Right ventricle myocardium inferior (tissue), 1 donor: ENCODE measurements at regions not wholly inside any gene's neighbourhood (a gene's known extent, or its start where the extent isn't known, plus 50 kb on each side); places are given as distances from the start of the nearest gene placed in this dataset.

Experiments used
- ATAC-seq: fragments of 200-7000 bp; cut with Tn5 transposase; one replicate; pipeline ENCODE4 v1.9.1; 2020; ENCODE audit warnings: mild to moderate bottlenecking, moderate library complexity
- DNase-seq: peaks from one replicate; pipeline ENCODE4 v3.0.0; 2021; ENCODE audit errors: missing footprints
- intact Hi-C: fragments of 100-400 bp; cut with DNase I; formaldehyde crosslinking; loops from one replicate; pipeline ENCODE4 v1.11.0; 2022
- donor health status: DM: no; HTN: yes; CAD: no; lungs with severe emphysema.

DNA sequence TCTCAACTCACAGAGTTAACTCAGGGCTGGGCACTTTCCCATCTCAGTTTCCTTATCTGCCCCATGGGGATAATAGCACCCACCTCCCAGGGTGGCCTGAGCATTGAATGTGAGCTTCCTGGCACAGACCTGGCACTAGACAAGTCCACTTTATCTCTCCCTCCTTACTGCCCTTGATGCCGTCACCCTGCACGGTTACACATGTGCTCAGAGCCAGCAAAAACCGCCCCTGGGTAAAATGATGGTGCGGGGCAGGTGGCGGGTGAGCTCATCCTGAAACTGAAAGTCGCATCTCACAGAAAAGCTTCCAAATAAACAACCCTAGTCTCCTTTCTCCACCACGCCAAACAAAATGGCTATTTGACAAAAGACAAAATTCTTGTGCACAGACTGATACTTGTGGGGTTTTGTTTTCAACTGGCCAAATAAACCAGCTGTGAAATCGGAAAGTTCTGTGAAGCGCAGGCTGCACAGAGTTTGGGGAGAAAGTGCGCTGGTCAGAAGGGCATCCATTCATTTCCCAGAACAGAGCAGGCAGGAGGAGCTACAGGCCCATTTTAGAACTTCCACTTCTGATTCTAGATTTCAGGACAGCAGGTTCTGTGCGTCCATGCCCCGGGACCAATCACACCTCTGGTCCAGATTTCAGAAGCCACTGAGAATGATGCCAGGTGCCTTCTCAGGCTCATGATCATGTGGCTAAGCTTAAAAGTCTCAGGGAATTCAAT, 138.1 kb downstream of the SHANK2 start:
- ATAC-seq (no peak), DNase-seq (no peak)

DNA sequence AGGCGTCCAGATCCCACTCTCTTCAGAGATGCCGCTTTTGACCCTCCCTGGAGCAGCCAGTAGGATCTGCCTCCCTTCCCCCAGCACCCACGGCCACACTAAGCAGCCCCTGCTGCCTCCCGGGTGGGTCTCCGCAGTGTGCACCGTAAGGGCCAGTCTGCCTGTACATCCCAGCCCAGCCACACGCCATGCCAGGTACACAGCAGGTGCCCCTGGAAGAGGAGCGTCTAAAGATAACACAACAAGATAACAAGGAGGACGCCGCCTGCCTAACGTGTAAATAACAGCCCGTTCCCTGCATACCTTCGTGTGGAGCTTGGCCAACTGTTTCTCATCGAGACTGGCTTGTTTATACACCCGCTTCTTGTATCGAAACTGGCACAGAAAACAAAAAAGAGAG, 139.4 kb downstream of the SHANK2 start:
- intact Hi-C loops: no loop called here
- ATAC-seq: no peak
- DNase-seq: no peak

More for the DNA sequence above, 138.1 kb downstream of the SHANK2 start:
- intact Hi-C loops: no loop called here

DNA sequence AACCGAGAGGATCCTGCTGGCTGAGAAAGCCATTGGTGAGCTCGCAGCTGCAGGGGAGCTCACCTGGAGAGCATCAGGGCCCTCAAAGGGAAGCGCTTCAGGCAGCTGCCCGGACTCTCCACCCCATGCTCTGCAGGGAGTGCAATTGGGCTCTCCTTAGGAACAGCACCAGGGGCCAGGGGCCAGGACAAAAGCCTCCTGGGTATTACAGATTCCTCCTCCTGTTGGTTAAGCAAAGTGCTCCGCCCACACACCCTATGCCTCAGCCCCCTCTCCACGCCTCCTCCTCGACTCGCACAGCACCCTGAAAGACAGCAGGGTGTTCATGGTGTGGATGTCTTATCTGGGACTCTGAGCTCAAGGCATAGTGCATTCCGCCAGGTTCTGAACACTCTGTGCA, 139.9 kb downstream of the SHANK2 start:
- ATAC-seq (no peak), DNase-seq (no peak)
- intact Hi-C loops: no loop called here

DNA sequence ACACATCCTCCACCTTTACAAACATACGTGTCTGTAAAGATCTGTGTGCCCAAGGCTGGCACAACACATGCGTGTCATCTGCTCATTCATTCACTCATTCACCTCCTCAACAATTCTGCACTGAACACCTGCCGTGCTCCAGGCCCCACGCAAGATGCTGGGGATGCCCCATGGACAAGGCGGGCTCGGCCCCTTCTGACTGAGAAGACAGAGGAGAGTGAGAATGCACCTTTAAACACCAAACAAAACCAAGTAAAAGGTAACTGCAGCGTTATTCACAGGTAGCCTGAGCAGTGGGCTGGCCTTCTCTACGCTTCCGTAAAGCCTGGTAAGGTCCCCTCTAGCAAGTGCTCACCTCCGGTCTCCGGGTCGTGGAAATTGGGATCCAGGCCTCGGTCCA, 142.8 kb downstream of the SHANK2 start:
- no peak for DNase-seq
- intact Hi-C loops: no loop called here
- no peak for ATAC-seq

DNA sequence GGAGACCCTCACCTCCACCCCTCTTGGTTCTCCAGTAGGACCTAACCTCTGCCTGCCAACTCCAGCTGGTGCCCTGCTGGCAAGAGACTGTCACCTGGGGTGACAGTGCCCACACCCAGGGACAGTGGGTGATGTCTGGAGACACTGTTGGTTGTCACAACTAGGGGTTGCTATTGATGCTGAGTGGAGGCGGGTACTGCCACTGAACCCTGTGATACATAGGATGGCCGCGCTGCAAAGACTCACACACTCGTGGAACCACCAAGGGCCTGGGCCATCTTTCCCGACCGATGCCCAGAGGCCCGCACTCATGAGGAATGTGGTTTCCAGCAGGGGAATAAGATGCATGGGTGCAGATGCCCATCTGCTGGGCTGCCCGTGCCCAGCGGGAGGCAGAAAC, 143.2 kb downstream of the SHANK2 start:
- intact Hi-C loops: no loop called here
- DNase-seq (no peak), ATAC-seq (no peak)

DNA sequence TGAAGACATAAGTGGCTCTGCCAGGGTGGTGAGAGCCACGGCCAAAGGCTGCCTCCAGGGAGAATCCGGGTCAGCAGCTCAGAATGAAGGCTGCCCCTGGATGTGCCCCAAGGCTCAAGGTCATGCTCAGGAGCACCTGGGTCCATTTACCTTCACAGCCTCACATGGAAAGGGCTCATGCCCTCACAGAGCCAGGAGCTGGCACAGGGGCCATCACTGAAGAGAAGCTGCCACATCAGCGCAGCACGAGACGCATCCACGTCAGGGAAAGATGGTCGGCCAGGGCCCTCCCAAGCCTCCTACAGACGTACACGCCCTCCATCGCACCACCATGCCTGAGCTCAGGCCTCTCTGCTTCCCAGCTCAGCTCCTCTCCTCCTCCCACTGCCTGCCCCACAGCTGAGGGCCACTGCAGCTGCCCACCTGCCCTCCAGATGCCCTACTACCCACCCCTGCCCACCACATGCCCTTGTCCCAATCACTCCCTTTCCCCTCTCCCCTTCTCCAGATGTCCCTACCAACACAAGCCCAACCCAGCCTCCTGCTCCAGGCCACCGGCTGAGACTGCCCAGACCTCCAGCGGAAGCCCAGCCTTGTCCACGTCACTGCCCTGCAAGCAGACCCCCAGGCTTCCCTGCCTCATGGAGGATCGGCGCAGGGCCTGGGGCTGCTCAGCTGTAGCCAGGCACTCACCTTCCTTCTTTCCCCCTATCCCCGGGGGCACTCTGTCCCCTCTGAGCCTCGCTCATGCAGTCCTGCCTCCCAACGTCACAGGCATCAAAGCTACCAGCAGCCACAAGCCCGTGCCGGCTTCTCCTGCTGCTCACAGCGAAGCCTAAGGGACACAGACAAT, 144.1 kb downstream of the SHANK2 start:
- intact Hi-C loops: no loop called here
- no peak for ATAC-seq
- DNase-seq: no peak

DNA sequence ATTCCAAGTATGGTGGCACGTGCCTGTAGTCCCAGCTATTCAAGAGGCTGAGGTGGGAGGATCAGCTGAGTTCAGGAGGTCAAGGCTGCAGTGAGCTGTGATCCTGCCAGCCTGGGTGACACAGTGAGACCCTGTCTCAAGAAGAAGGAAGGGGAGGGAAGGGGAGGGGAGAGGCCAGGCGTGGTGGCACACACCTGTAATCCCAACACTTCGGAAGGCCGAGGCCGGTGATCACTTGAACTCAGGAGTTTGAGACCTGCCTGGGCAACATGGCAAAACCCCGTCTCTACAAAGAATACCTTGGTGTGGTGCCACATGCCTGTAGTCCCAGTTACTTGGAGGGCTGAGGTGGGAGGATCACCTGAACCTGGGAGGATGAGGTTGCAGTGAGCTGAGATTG, 145.7 kb downstream of the SHANK2 start:
- no peak for DNase-seq
- intact Hi-C loops: no loop called here
- ATAC-seq: no peak

DNA sequence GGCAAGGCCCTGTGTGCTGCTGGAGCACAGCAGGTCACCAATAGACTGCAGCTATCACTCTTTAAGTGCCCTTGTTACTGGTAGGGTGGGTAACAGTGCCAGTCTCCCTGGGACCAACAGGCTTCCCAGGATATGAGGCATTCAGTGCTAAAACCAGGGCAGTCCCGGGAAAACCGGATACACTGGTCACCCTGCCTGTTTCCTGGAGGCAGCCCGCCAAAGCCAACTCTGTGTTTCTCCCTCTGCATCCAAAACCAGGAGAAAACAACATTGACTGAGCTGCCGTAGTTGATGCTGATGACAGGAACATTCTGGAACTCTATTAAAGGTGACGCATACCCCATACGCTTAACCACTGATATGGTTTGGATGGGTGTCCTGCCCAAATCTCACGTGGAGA, 149.1 kb downstream of the SHANK2 start:
- no peak for ATAC-seq
- intact Hi-C loops: no loop called here
- DNase-seq: no peak

DNA sequence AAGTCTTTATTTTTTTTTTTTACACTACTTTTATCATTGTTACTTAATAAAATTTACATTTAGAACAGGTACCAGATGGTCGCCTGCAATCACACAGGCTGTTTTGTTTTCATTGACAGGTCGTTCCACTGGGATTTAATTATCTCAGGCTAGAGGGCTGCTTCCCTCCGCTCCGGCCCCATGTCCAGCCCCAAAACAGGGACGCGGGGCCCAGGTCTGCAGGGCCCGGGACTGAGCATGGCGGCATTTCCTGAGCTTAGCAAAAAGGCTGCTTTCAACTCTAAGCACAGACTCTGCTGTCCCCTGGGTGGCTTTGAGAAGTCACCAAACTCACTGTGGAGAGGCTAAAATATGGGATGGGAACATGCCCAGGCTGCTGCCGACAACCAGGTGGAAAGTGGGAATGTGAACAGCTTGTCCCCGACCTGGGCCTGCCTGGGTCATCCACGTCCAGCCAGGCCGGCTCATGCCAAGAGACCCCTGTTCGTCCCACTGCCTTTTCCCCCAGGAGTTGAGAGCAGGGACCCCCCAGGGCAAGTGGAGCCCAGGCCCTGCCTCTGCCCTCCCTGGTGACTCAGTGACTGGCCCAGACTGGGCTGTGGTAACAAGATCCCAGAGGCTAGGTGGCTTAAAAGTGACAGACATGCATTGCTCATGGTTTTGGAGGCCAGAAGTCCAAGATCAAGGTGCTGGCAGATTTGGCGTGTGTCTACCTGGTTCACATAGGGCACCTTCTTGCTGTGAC, 150.0 kb downstream of the SHANK2 start:
- DNase-seq (no peak), ATAC-seq (no peak)
- intact Hi-C loops: no loop called here

DNA sequence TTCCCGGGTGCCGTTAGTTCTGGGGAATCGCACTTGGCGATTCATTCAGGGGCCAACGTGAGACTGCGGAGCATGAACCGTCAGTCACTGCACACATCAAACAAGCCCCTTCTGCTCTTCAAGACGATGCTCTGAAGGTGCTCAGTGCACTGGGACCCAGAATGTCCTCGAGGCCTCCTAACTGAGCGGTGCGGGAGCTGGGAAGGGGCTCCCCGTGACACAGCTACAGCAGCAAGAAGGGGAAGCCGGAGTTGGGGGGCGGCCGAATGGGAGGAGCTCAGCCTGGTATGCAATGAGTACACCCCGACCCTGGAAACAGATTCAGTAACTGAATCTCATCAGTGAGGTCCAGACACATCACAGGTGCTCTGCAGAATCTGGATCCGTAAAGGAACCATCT, 150.8 kb downstream of the SHANK2 start:
- no peak for DNase-seq
- no peak for ATAC-seq
- intact Hi-C loops: no loop called here

DNA sequence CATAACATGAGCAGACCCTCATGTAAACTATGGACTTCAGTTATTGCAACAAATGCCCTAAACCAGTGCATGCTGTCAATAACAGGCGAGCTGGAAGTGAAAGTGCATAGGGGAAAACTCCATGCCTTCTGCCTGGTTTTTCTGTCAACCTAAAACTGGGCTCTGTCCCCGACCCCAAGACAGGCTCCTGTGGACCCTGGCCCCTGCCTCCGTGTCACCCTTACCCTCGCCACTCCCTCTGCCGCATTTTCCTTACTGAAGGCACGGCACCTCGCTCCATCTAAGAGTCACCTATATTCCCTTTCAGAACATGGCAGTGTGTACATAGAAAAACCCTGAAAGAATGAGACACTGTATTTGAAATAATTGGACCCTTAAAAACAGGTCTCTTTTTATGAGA, 151.3 kb downstream of the SHANK2 start:
- ATAC-seq (no peak), DNase-seq (no peak)
- intact Hi-C loops: no loop called here

DNA sequence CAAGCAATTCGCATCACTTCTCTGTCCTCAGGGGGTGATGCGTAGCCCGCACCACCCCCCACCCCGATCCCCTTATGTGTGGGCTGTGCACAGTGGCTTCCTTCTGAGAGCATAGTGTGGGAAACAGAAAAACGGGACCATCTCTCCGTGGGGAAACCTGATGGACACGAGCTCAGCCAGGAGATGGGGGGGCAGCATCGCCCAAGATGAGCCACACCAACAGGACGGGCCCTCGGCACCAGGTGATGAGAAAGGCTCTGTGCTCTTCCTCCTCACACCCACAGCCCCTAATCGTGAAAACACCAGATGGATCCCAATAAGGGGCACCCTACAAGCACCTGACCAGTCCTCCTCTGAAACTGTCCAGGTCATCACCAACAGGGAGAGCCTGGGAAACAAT, 153.6 kb downstream of the SHANK2 start:
- DNase-seq: no peak
- no peak for ATAC-seq
- intact Hi-C loops: no loop called here

DNA sequence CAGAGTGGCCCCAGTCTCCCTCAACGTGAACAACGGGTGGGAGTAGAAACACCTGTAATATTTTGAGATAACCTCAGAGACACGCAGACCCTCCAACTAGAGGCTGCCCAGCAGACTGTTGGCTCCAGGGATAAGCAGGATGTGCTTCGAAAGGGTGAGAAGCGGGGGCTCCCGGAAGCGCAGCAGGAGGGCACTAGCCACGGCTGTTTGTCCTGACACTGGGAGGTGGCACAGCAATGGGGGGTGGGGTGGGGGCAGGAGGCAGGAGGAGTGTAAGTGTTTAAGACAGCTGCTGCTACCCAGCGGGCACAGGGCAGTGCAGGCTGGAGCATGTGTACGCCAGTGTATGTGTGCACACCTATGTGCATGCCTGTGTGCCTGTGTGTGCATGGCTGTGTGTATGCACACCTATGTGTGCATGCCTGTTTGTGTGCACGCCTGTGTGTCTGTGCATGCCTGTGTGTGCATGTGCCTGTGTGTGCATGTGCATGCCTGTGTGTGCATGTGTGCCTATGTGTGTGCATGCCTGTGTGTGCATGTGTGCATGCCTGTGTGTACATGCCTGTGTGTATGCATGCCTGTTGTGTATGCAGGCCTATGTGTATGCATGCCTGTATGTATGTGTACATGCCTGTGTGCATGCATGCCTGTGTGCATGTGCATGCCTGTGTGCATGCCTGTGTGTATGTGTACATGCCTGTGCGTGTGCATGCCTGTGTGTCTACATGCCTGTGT, 154.7 kb downstream of the SHANK2 start:
- ATAC-seq (no peak), DNase-seq (no peak)
- intact Hi-C loops: no loop called here

DNA sequence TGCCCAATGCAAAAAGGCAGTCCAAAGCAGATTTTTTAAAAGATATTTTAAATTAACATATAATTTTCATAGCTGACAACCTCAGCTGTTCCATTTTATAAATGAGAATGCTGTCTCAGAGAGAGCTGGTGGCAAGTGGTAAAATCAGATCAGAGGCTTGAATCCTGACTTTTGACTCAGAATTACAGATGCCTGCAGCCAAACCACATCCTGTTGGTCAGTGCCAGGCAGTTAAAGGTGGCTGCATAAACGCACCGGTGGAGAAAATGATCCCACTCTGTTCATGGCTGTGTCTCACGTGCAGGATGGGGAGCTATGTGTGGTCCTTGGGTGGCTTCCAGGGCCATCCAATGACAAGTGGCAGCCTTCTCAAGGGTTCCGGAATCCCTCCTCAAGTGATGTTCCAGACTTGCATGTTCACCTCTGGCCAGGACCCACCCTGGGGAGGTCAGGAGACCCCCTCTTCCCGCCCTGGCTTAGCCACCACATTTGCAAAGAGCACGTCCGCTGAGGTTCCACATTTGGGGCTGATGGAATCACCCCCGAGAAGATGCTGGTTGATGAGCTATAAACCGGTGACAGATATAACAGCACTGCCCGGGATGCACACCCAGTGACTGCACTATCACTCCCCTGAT, 155.5 kb downstream of the SHANK2 start:
- ATAC-seq (no peak), DNase-seq (no peak)
- intact Hi-C loops: no loop called here

DNA sequence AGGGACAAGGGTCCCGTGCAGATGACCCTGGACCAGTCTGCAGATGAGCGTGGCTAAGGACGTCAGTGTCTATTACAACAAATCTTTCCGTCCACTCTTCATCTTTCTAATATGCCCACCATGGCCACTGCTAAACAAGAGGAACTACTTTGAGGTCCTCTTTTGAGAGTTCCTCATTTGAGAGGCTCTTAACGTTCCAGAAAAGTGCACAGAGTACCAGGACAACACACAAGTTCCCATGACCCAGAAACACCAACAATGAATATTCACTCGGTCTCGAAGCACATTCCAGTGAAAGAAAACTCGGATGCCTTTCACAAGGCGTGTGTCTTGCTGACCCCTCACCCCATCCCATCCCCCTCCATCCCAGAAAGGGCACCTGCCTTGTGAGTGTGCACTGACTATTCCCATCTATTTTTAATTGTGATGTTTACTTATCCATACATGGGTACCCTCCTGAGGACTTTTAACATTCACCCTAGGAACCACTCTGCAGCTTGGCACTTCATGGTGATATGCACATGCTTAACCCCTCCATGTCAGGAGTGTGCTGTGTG, 157.0 kb downstream of the SHANK2 start:
- intact Hi-C loops: no loop called here
- ATAC-seq (no peak), DNase-seq (no peak)

DNA sequence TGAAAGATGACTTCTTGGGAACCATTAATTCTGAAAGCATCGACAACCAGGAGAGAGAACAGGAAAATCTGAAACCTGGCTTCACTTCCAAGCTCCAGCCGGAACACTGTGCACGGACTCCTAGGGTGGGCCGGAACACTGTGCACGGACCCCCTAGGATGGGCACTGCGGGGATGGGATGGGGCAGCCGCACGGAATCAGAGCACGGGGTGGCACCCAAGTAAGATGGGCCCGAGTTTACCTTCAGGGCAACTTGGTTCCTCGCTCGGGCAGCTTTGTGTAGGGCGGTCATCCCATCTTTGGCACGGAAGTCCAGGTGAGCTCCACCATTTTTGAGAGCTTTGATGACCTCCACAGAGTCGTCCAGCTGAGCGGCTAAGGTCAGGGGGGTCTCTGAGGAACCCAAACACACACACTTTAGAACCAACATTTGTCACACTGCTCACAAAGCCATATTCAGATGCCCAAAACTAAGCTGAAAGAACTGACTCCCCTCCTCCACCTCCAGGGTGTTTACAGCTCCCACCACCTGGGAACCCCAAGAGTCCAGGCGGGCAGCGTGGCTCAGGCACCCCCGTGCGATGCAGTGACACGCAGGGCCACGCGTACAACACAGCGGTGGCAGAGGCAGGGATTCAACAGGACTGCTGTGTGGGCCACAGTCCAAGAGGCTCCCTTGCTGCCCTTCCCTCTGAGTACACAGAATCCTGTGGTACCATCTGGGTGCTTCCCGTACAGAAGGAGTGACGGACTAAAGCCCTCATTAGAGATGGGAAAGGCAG, 157.9 kb downstream of the SHANK2 start:
- intact Hi-C loops: no loop called here
- no peak for ATAC-seq

DNA sequence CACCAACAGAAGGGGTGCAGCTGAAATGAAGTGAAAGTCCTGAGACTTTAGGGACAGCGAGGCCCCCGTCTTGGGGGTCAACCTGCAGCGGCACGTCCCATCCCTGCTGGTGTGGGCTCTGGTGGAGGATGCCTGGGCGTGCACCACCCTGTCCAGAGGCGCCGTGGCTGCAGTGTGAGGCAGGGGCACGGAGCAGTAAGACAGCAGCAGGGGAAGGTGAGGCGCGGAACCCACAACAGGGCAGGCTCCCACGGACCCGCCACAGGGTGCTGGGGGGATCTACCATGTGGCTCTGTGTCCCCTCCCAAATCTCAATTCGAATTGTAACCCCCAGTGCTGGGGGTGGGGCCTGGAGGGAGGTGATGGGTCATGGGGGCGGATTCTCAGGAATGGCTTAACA, 158.6 kb downstream of the SHANK2 start:
- intact Hi-C loops: no loop called here
- DNase-seq: no peak
- ATAC-seq: no peak

More for the DNA sequence above, 157.9 kb downstream of the SHANK2 start:
- no peak for DNase-seq
